Uterus (tissue), 3 donors: ENCODE measurements at regions not wholly inside any gene's neighbourhood (a gene's known extent, or its start where the extent isn't known, plus 50 kb on each side); places are given as distances from the start of the nearest gene placed in this dataset.
A peak's percentile ranks its signal among the peaks of the same experiment; 100 is the strongest.

Experiments used
- DNase-seq, 2 donors: peaks; one replicate each; pipeline ENCODE4 v3.0.0-alpha.2; 2019 to 2020
- H3K27ac ChIP-seq, 2 donors: fragments of 200-600 bp; sonication (generic); 1 replicate in 1 of 2; 2 replicates in 1 of 2; pipeline ENCODE4 v1.5.1; 2016 to 2018
- H3K27me3 ChIP-seq, 2 donors: fragments of 200-600 bp; sonication (generic); one replicate each; pipeline ENCODE4 v1.5.1; 2018 to 2019; ENCODE audit warnings: control low read depth in 1 of 2
- H3K36me3 ChIP-seq, 2 donors: fragments of 200-600 bp; sonication (generic); one replicate each; pipeline ENCODE4 v1.5.1; 2019; ENCODE audit warnings: control low read depth in 1 of 2
- H3K4me1 ChIP-seq, 2 donors: fragments of 200-600 bp; sonication (generic); one replicate each; pipeline ENCODE4 v1.5.1; 2018 to 2019; ENCODE audit warnings: control low read depth in 1 of 2
- H3K4me3 ChIP-seq, 2 donors: fragments of 200-600 bp; sonication (generic); 1 replicate in 1 of 2; 2 replicates in 1 of 2; pipeline ENCODE4 v1.5.1; 2018 to 2019; ENCODE audit warnings: mild to moderate bottlenecking in 1 of 2
- H3K9me3 ChIP-seq, 2 donors: fragments of 200-600 bp; sonication (generic); one replicate each; pipeline ENCODE4 v1.5.1; 2019; ENCODE audit warnings: control low read depth in 1 of 2
- POLR2A ChIP-seq, 2 donors: fragments of 450-650 bp; IDR thresholded peaks; one replicate each; pipeline ENCODE4 v1.6.1; 2016; ENCODE audit warnings: antibody characterized with exemption in 2 of 2, mild to moderate bottlenecking in 1 of 2, moderate library complexity in 1 of 2
- intact Hi-C: fragments of 100-400 bp; cut with DNase I; formaldehyde crosslinking; loops from one replicate; pipeline ENCODE4 v1.15.1; 2023; ENCODE audit warnings: low total_unique reads
- TF ChIP-seq, protein P1 (sequence below), 4 experiments: fragments of 200-600 bp in 2 of 4; fragments of 450-650 bp in 2 of 4; sonication (generic) in 2 of 4; IDR thresholded peaks; one replicate each; pipeline ENCODE4 v1.5.1; 2016 to 2019; ENCODE audit warnings: antibody characterized with exemption in 4 of 4, mild to moderate bottlenecking in 2 of 4, moderate library complexity in 1 of 4
- donor health status: DM: yes; HTN: yes; CAD: no.

- no peaks in the 10 kb centered on the region for H3K9me3 ChIP-seq
- TF ChIP-seq, protein P1, sequence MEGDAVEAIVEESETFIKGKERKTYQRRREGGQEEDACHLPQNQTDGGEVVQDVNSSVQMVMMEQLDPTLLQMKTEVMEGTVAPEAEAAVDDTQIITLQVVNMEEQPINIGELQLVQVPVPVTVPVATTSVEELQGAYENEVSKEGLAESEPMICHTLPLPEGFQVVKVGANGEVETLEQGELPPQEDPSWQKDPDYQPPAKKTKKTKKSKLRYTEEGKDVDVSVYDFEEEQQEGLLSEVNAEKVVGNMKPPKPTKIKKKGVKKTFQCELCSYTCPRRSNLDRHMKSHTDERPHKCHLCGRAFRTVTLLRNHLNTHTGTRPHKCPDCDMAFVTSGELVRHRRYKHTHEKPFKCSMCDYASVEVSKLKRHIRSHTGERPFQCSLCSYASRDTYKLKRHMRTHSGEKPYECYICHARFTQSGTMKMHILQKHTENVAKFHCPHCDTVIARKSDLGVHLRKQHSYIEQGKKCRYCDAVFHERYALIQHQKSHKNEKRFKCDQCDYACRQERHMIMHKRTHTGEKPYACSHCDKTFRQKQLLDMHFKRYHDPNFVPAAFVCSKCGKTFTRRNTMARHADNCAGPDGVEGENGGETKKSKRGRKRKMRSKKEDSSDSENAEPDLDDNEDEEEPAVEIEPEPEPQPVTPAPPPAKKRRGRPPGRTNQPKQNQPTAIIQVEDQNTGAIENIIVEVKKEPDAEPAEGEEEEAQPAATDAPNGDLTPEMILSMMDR (IDR thresholded peaks at IDR 0.05), result no peak
- no peak for TF ChIP-seq POLR2A (IDR thresholded peaks at IDR 0.05)
- no peak overlapping the region for H3K27ac ChIP-seq
- H3K36me3 ChIP-seq, result no peaks in the 10 kb centered on the region
- H3K27me3 ChIP-seq, result no peaks in the 10 kb centered on the region
- no peak for DNase-seq
- intact Hi-C loops, result no loop called here
- no peak overlapping the region for H3K4me3 ChIP-seq
- no peaks in the 10 kb centered on the region for H3K4me1 ChIP-seq
Observed at GRCh38 chr15:26084771-26085170, 221.6 kb upstream of the ATP10A start.

DNA sequence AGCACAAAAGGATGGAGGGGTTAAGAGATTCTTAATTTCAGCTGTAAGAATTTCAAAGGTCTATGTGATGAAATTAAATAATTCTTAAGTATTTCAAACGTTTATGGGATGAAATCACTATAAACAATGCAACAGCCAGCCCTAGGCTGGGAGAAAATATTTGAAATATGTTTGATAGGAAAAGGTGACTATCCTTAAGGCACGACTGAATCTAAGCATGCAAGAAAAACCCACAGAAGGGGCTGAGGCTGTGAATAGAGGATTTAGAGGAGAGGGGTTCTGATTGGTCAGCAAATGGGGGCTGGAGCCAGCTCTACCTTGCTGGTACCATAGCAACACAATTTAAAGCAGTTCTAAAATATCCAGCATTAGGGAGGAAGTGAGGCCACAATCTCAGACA lies 220.8 kb upstream of the ATP10A start:
- Histone ChIP-seq H3K9me3 (no peaks in the 10 kb centered on the region), H3K36me3 (no peaks in the 10 kb centered on the region), H3K4me1 (no peaks in the 10 kb centered on the region), H3K27me3 (no peaks in the 10 kb centered on the region), H3K27ac (peak overlapping the region in 1 of 2 donors; percentile 97), H3K4me3 (no peak overlapping the region)
- no peak for TF ChIP-seq POLR2A (IDR thresholded peaks at IDR 0.05)
- TF ChIP-seq, protein P1 (IDR thresholded peaks at IDR 0.05), result no peak
- intact Hi-C loops, result no loop called here
- no peak for DNase-seq

- Histone ChIP-seq H3K27ac (peak overlapping the region; percentile 97 to 98), H3K4me1 (no peaks in the 10 kb centered on the region), H3K36me3 (no peaks in the 10 kb centered on the region), H3K27me3 (no peaks in the 10 kb centered on the region), H3K9me3 (no peaks in the 10 kb centered on the region), H3K4me3 (no peak overlapping the region)
- intact Hi-C loops, result no loop called here
- TF ChIP-seq POLR2A (IDR thresholded peaks at IDR 0.05), result no peak
- TF ChIP-seq, protein P1 (IDR thresholded peaks at IDR 0.05), result no peak
- no peak for DNase-seq
Observed at GRCh38 chr15:26083457-26083856, 220.3 kb upstream of the ATP10A start.

DNA sequence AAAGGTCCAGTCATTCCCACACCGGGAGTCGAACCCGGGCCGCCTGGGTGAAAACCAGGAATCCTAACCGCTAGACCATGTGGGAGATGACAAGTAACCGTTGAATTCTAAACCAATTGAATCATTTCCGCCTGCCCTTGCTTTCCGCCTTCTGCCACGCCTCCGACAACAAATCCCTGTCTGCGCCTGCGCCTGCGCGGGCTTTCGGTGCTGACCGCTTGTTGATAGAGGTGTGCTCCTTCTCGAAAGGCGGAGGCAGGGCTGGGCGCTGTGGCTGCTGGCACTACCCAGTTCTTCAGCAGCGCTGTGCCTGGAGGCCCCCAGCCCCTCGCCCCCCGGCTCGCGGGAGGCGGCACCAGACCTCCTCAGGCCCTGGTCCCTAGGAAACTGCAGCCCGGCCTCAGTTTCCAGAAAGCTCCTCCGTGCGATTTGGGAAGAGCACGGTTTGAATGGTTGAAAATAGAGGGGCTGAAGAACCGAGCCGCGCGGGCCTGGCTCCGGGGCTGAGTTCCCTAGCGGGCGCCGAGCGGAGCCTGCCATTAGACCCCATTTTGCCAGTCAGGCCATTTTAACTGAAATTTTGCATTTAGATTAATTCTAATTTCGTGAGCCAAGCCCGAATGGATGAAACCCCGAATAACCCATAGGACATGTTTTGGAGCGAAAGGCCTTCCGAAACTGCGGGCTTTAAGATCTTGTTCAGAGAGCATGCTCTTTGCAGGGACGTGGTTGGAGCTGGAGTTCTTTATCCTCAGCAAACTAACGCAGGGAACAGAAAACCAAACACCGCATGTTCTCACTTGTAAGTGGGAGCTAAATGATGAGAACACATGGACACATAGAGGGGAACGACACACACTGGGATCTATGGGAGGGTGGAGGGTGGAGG lies 219.3 kb upstream of the ATP10A start:
- Histone ChIP-seq H3K27me3 (no peaks in the 10 kb centered on the region), H3K4me3 (peak overlapping the region; percentile 85 to 88), H3K36me3 (no peaks in the 10 kb centered on the region), H3K9me3 (no peaks in the 10 kb centered on the region), H3K27ac (peak overlapping the region; percentile 97 to 98), H3K4me1 (no peaks in the 10 kb centered on the region)
- peak; percentile 94 to 97 for TF ChIP-seq POLR2A (IDR thresholded peaks at IDR 0.05)
- TF ChIP-seq, protein P1 (IDR thresholded peaks at IDR 0.05), result peak in 2 of 4 experiments; percentile 8 to 13
- intact Hi-C loops, result no loop called here
- peak; percentile 95 to 97 for DNase-seq

DNA sequence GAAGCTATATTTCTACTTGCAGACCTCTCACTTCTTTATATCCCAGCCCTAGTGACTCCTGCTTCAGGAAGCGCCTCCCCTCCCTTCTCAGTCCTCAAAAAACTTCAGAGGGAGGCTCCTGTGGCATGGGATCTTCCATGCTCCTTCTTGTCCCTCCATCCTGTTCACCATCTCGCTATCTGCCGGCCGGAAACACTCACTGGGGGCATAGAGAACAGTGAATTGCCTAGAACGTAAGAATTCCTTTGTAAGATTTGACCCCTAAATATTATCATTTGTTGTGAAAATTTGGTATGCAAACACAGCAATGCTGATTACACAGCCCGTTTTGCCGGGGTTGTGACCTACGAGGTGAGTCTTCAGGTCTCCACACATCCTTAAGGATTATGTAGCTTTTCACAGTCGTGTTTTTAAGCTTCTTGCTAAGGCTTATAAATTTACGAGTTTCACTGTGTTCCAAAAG lies 218.7 kb upstream of the ATP10A start:
- intact Hi-C loops, result no loop called here
- Histone ChIP-seq H3K4me3 (no peak overlapping the region), H3K27me3 (no peaks in the 10 kb centered on the region), H3K4me1 (no peaks in the 10 kb centered on the region), H3K36me3 (no peaks in the 10 kb centered on the region), H3K9me3 (no peaks in the 10 kb centered on the region), H3K27ac (peak overlapping the region; percentile 63 to 98)
- TF ChIP-seq, protein P1 (IDR thresholded peaks at IDR 0.05), result no peak
- no peak for TF ChIP-seq POLR2A (IDR thresholded peaks at IDR 0.05)
- DNase-seq, result no peak
